Activated B cell treated with CpG ODN at 0.5 μM for 24 hours (primary cell): ENCODE measurements at regions not wholly inside any gene's neighbourhood (a gene's known extent, or its start where the extent isn't known, plus 50 kb on each side); places are given as distances from the start of the nearest gene placed in this dataset.

ENCODE experiments used
- ATAC-seq: fragments of 200-7000 bp; cut with Tn5 transposase; one replicate; pipeline ENCODE4 v1.10.0; 2021; ENCODE audit warnings: low read depth, mild to moderate bottlenecking, moderate library complexity
- CTCF ChIA-PET: fragments of 350-600 bp; sonication (Branson Sonifier 250); formaldehyde crosslinking; loops from one replicate; lab custom pipeline; 2021; ENCODE audit warnings: antibody characterized with exemption; lab: Charles Lee
- POLR2A ChIA-PET: fragments of 350-600 bp; sonication (Branson Sonifier 250); formaldehyde crosslinking; loops from one replicate; lab custom pipeline; 2021; ENCODE audit warnings: antibody characterized with exemption; lab: Charles Lee
- DNase-seq: peaks from one replicate; pipeline ENCODE4 v3.0.0; 2022
- H3K27ac Mint-ChIP-seq: one replicate; pipeline ENCODE4 v1.8.0; 2020; ENCODE audit warnings: mixed read lengths
- H3K27me3 Mint-ChIP-seq: one replicate; pipeline ENCODE4 v1.8.0; 2021; ENCODE audit warnings: mixed read lengths
- H3K36me3 Mint-ChIP-seq: one replicate; pipeline ENCODE4 v1.8.0; 2021; ENCODE audit warnings: low read depth, mixed read lengths
- H3K4me1 Mint-ChIP-seq: one replicate; pipeline ENCODE4 v1.8.0; 2021; ENCODE audit warnings: mixed read lengths
- H3K4me3 Mint-ChIP-seq: one replicate; pipeline ENCODE4 v1.8.0; 2020; ENCODE audit warnings: mild to moderate bottlenecking, mixed read lengths
- H3K9me3 Mint-ChIP-seq: one replicate; pipeline ENCODE4 v1.8.0; 2020; ENCODE audit warnings: mixed read lengths
- intact Hi-C: fragments of 100-400 bp; cut with micrococcal nuclease; formaldehyde crosslinking; loops from one replicate; pipeline ENCODE4 v1.15.1; 2024
- TF ChIP-seq, protein P1 (sequence below): fragments of 200-600 bp; IDR thresholded peaks from one replicate; pipeline ENCODE4 v1.8.0; 2022; ENCODE audit warnings: antibody characterized with exemption, mild to moderate bottlenecking

GRCh38 chr3:143183665-143183964 is 64.0 kb downstream of the CHST2 start:
- no peak for ATAC-seq
- no peaks in the 10 kb centered on the region for H3K36me3 Mint-ChIP-seq
- CTCF ChIA-PET = no interaction called here
- peaks cover 49% of the 10 kb centered on the region for H3K4me1 Mint-ChIP-seq
- no peak overlapping the region for H3K27ac Mint-ChIP-seq
- H3K4me3 Mint-ChIP-seq = no peak overlapping the region
- TF ChIP-seq, protein P1, sequence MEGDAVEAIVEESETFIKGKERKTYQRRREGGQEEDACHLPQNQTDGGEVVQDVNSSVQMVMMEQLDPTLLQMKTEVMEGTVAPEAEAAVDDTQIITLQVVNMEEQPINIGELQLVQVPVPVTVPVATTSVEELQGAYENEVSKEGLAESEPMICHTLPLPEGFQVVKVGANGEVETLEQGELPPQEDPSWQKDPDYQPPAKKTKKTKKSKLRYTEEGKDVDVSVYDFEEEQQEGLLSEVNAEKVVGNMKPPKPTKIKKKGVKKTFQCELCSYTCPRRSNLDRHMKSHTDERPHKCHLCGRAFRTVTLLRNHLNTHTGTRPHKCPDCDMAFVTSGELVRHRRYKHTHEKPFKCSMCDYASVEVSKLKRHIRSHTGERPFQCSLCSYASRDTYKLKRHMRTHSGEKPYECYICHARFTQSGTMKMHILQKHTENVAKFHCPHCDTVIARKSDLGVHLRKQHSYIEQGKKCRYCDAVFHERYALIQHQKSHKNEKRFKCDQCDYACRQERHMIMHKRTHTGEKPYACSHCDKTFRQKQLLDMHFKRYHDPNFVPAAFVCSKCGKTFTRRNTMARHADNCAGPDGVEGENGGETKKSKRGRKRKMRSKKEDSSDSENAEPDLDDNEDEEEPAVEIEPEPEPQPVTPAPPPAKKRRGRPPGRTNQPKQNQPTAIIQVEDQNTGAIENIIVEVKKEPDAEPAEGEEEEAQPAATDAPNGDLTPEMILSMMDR = no peak
- intact Hi-C loops = loop anchor here (5.0 kb wide), 1 partner anchor 101 kb away; no protein-coding TSS in a partner anchor
- H3K9me3 Mint-ChIP-seq = peaks cover 7% of the 10 kb centered on the region
- no peaks in the 10 kb centered on the region for H3K27me3 Mint-ChIP-seq
- no peak for DNase-seq
- POLR2A ChIA-PET = no interaction called here

DNA sequence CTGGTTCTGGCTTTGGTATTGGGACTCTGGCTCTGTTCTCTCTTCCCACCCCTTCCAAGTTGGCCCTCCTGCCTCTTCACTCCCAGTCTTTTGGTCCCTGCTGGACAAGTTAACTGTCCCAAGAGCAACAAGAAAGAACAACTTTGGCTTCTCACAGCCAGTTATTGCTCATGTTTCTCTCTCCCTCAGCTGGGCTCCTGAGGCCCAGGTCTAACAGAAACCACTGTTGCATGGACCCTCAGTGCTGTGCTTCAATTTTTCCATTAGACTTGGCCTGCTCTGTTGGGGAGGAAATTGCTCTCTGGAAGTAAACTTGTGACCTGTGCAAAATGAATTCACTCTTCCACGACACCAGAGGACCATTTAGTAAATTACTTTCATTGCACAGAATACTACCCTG is 64.5 kb downstream of the CHST2 start:
- Mint-ChIP-seq H3K36me3 (no peaks in the 10 kb centered on the region), H3K27me3 (no peaks in the 10 kb centered on the region), H3K4me3 (no peak overlapping the region), H3K27ac (no peak overlapping the region), H3K4me1 (peaks cover 49% of the 10 kb centered on the region), H3K9me3 (peaks cover 7% of the 10 kb centered on the region)
- intact Hi-C loops = loop anchor here (5.0 kb wide), 1 partner anchor 102 kb away; no protein-coding TSS in a partner anchor
- POLR2A ChIA-PET = no interaction called here
- no peak for DNase-seq
- no peak for ATAC-seq
- TF ChIP-seq, protein P1 = no peak
- CTCF ChIA-PET = no interaction called here

- H3K4me1 Mint-ChIP-seq = peaks cover 39% of the 10 kb centered on the region
These were observed 65.8 kb downstream of the CHST2 start for GRCh38 chr3:143185401-143185800.

DNA sequence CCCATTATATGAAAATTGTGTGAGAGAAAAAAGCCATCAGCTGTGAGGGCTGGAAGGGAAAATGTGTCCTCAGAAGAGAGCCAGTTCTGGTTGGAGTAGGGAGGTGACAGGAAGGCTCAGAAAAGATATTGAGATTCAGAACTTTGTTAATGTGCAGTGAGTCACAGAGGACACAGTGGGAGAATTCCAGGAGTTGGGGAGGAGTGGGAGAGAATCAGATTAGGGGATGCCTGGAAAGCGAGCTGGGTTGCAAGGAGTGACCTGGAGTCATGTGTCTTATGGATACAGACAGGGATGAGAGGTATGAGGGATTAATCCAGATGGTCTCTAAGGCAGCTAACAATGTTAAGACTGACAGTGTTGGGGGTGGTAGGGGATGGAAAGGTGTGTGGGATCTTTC is 67.5 kb downstream of the CHST2 start:
- CTCF ChIA-PET = interaction anchor here (0.6 to 1.1 kb wide), 2 partner anchors 60 to 487 kb away, joined by 3 read pairs; no protein-coding TSS in a partner anchor
- no peaks in the 10 kb centered on the region for H3K36me3 Mint-ChIP-seq
- POLR2A ChIA-PET = no interaction called here

More at GRCh38 chr3:143185401-143185800, 65.8 kb downstream of the CHST2 start:
- TF ChIP-seq, protein P1 = no peak
- ATAC-seq = no peak
- H3K9me3 Mint-ChIP-seq = peaks cover 7% of the 10 kb centered on the region
- intact Hi-C loops = no loop called here
- H3K27ac Mint-ChIP-seq = no peak overlapping the region
- no peaks in the 10 kb centered on the region for H3K27me3 Mint-ChIP-seq
- H3K36me3 Mint-ChIP-seq = no peaks in the 10 kb centered on the region
- no peak overlapping the region for H3K4me3 Mint-ChIP-seq
- ChIA-PET POLR2A (no interaction called here), CTCF (no interaction called here)
- DNase-seq = no peak

GRCh38 chr3:143188881-143189280 is 69.3 kb downstream of the CHST2 start:
- H3K9me3 Mint-ChIP-seq = peaks cover 4% of the 10 kb centered on the region
- H3K4me1 Mint-ChIP-seq = peaks cover 7% of the 10 kb centered on the region
- H3K27me3 Mint-ChIP-seq = no peaks in the 10 kb centered on the region
- DNase-seq (no peak), ATAC-seq (no peak)
- TF ChIP-seq, protein P1 = no peak
- no peaks in the 10 kb centered on the region for H3K36me3 Mint-ChIP-seq
- H3K4me3 Mint-ChIP-seq = no peak overlapping the region
- ChIA-PET POLR2A (interaction anchor here (0.5 kb wide), 1 partner anchor 136 kb away, joined by 8 read pairs; no protein-coding TSS in a partner anchor), CTCF (no interaction called here)
- H3K27ac Mint-ChIP-seq = no peak overlapping the region
- intact Hi-C loops = no loop called here

More for the DNA sequence above, 67.5 kb downstream of the CHST2 start:
- ATAC-seq (no peak), DNase-seq (no peak)
- H3K4me3 Mint-ChIP-seq = no peak overlapping the region
- peaks cover 22% of the 10 kb centered on the region for H3K4me1 Mint-ChIP-seq
- no peak overlapping the region for H3K27ac Mint-ChIP-seq
- intact Hi-C loops = no loop called here
- TF ChIP-seq, protein P1 = no peak
- H3K27me3 Mint-ChIP-seq = no peaks in the 10 kb centered on the region
- H3K9me3 Mint-ChIP-seq = no peaks in the 10 kb centered on the region
